ENCODE measurements at regions not wholly inside any gene's neighbourhood (a gene's known extent, or its start where the extent isn't known, plus 50 kb on each side); places are given as distances from the start of the nearest gene placed in this dataset.

DNA sequence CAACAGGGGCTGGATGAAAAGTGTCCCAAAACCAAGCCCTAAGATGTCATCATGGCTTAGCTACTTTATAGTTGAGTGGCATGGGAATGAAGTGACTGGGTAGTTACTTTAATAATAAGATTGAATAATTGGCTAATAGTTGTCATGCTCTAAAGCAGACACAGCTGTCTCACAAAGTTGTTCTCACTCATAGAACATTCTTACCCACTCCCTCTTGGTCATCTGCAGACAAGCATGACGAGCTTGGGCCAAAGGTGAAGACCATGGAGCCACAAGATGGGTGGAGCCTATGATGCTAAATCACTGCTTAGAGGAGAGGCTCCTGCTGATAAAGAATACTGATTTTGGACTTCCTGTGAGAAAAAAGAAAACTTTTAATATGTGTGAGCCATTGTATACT is 62.4 kb upstream of the MMADHC start:
- TF ChIP-seq TAF1 (IDR thresholded peaks at IDR 0.05; ENCODE audit: borderline replicate concordance, low read depth, low read length) = no peak
- no peak for TF ChIP-seq POLR2A (IDR thresholded peaks at IDR 0.05; ENCODE audit: low read depth, low read length)
